ENCODE measurements at regions not wholly inside any gene's neighbourhood (a gene's known extent, or its start where the extent isn't known, plus 50 kb on each side); places are given as distances from the start of the nearest gene placed in this dataset.

DNA sequence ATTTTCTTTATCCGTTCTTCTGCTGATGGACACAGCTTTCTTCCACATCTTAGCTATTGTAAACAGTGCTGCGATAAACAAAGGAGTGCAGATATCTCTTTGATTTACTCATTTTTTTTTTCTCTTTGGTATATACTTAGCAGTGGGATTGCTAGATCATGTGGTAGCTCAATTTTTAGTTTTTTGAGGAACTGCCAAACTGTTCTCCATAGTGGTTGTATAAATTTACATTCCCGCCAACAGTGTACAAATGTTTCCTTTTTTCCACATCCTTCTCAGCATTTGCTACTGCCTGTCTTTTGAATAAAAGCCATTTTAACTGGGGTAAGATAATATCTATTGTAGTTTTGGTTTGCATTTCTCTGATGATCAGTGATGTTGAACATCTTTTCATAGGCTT lies 196.8 kb upstream of the ZNF717 start:
- Histone ChIP-seq H3K79me1 (ENCODE audit: low read depth, low read length) (no peaks in the 10 kb centered on the region), H4K20me1 (replicated peaks in 1 of 2; ENCODE audit: control insufficient read depth in 1 of 2, insufficient read depth in 2 of 2, low read length in 2 of 2) (no peaks in the 10 kb centered on the region), H3K36me3 (ENCODE audit: control insufficient read depth in 2 of 4, insufficient read depth in 4 of 4, low read length in 3 of 4) (no peaks in the 10 kb centered on the region), H2AK5ac (ENCODE audit: low read depth, low read length) (no peak overlapping the region), H4K91ac (replicated peaks; ENCODE audit: insufficient read length, low read length) (no peak overlapping the region), H3K9ac (replicated peaks in 1 of 4; ENCODE audit: extremely low read depth in 1 of 4, low read depth in 3 of 4, low read length in 3 of 4) (no peak overlapping the region), H3K14ac (ENCODE audit: insufficient read length) (no peak overlapping the region), H3K23me2 (ENCODE audit: low read depth, low read length) (no peaks in the 10 kb centered on the region), H2BK12ac (ENCODE audit: low read depth, low read length) (no peak overlapping the region), H2AFZ (ENCODE audit: low read length) (no peak overlapping the region), H3K4me1 (replicated peaks in 1 of 4; ENCODE audit: control insufficient read depth in 3 of 4, insufficient read depth in 4 of 4, low read length in 3 of 4) (no peaks in the 10 kb centered on the region), H3K9me3 (ENCODE audit: insufficient read depth in 2 of 2, low read depth in 1 of 2, low read length in 1 of 2) (peaks cover 0 to 3% of the 10 kb centered on the region in 2 experiments; a peak in 1 of 4 replicates), H2BK5ac (ENCODE audit: low read depth, low read length) (no peak overlapping the region), H3K79me2 (ENCODE audit: control insufficient read depth in 1 of 2, insufficient read depth in 2 of 2, low read length in 2 of 2) (no peaks in the 10 kb centered on the region), H3K4ac (replicated peaks; ENCODE audit: insufficient read length, low read depth, low read length) (no peak overlapping the region), H2BK15ac (ENCODE audit: low read length) (no peak overlapping the region), H2BK20ac (ENCODE audit: low read length) (no peak overlapping the region), H3K18ac (ENCODE audit: extremely low read depth, low read length) (no peak overlapping the region), H2BK120ac (replicated peaks; ENCODE audit: low read depth, low read length) (no peak overlapping the region), H3K4me2 (ENCODE audit: insufficient read depth in 1 of 2, low read depth in 2 of 2, low read length in 2 of 2) (no peak overlapping the region), H3K4me3 (ENCODE audit: extremely low read depth in 1 of 4, insufficient read depth in 2 of 4, low read depth in 3 of 4, low read length in 4 of 4) (no peak overlapping the region), H4K5ac (ENCODE audit: insufficient read length, low read depth, low read length) (no peak overlapping the region), H4K8ac (ENCODE audit: extremely low read depth, insufficient read depth, low read length) (no peak overlapping the region), H3K27me3 (replicated peaks in 1 of 4; ENCODE audit: control insufficient read depth in 3 of 4, extremely low read depth in 1 of 4, insufficient read depth in 3 of 4, low read length in 3 of 4) (no peaks in the 10 kb centered on the region), H3K27ac (ENCODE audit: low read depth, low read length) (no peak overlapping the region), H3K56ac (replicated peaks; ENCODE audit: insufficient read length, low read depth, low read length) (no peak overlapping the region), H3K23ac (ENCODE audit: insufficient read length) (no peak overlapping the region)
- 93% methylated on average over 3 of the region's 3 CpGs; no CpG with 5 or more reads in 1 of the 2 experiments for WGBS, 2 experiments (ENCODE audit: extremely low coverage in 1 of 2, insufficient coverage in 1 of 2, insufficient read length in 1 of 2, insufficient replicate concordance in 2 of 2, low coverage in 1 of 2, low lambda C conversion rate in 2 of 2, missing lambda C conversion rate in 1 of 2)
- DNase-seq (ENCODE audit: low read depth in 1 of 2, low spot score in 2 of 2) (no peak), FAIRE-seq (no peak)
- POLR2A ChIA-PET (ENCODE audit: partially characterized antibody), result interaction anchor here (0.6 kb wide), 1 partner anchor 20 kb away, joined by 3 read pairs; no protein-coding TSS in a partner anchor
- CTCF ChIA-PET (ENCODE audit: partially characterized antibody), result no interaction called here
- TF ChIP-seq CBX5 (IDR thresholded peaks at IDR 0.05; ENCODE audit: low read depth, low read length) (no peak), BACH1 (IDR thresholded peaks at IDR 0.05; ENCODE audit: low read length) (no peak), YY1 (IDR thresholded peaks at IDR 0.05; ENCODE audit: low read depth, low read length) (no peak), TEAD4 (IDR thresholded peaks at IDR 0.05; ENCODE audit: low read depth, low read length) (no peak), BCL11A (IDR thresholded peaks at IDR 0.05; ENCODE audit: low read depth in 2 of 2, low read length in 2 of 2) (no peak), SAP30 (IDR thresholded peaks at IDR 0.05; ENCODE audit: insufficient read depth, insufficient replicate concordance, low read length) (no peak), RAD21 (IDR thresholded peaks at IDR 0.05 in 1 of 2, conservative IDR thresholded peaks at IDR 0.05 in 1 of 2; ENCODE audit: low read depth in 2 of 2, low read length in 2 of 2) (no peak), SUZ12 (IDR thresholded peaks at IDR 0.05; ENCODE audit: low read length) (no peak), USF2 (IDR thresholded peaks at IDR 0.05; ENCODE audit: low read length) (no peak), RXRA (IDR thresholded peaks at IDR 0.05; ENCODE audit: insufficient read depth, low read depth, low read length) (no peak)
- TF ChIP-seq, protein P1, sequence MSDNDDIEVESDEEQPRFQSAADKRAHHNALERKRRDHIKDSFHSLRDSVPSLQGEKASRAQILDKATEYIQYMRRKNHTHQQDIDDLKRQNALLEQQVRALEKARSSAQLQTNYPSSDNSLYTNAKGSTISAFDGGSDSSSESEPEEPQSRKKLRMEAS (IDR thresholded peaks at IDR 0.05), result no peak

All from H1 (cell line).